HG03442 (cell line): ENCODE measurements at regions not wholly inside any gene's neighbourhood (a gene's known extent, or its start where the extent isn't known, plus 50 kb on each side); places are given as distances from the start of the nearest gene placed in this dataset.
"Not testable (repeated sequence)": the region's sequence is repeated elsewhere in the genome, so short reads cannot be mapped to it uniquely, and the experiment has no call there.

Source experiments
- ATAC-seq: cut with Tn5 transposase; IDR thresholded peaks from one replicate; pipeline ENCODE4 v1.9.1; 2021; ENCODE audit warnings: mild to moderate bottlenecking, moderate library complexity; ENCODE audit not compliant: unreplicated experiment

- no peak for ATAC-seq
These were observed 85.3 kb downstream of the FOXD2 start for GRCh38 chr1:47522935-47523834.

GRCh38 chr1:47523835-47524215 is 86.0 kb downstream of the FOXD2 start:
- no peak for ATAC-seq

- ATAC-seq: no peak
These were observed 86.4 kb downstream of the FOXD2 start for GRCh38 chr1:47524272-47524671.

GRCh38 chr1:47527653-47528272 is 89.9 kb downstream of the FOXD2 start:
- ATAC-seq: no peak

- no peak for ATAC-seq
These were observed 91.8 kb downstream of the FOXD2 start for GRCh38 chr1:47529520-47530098.

- no peak for ATAC-seq
These were observed 95.3 kb downstream of the FOXD2 start for GRCh38 chr1:47532921-47533792.

GRCh38 chr1:47533793-47534328 is 96.0 kb downstream of the FOXD2 start:
- ATAC-seq: no peak

GRCh38 chr1:47534436-47534835 is 96.6 kb downstream of the FOXD2 start:
- ATAC-seq: no peak

- no peak for ATAC-seq
These were observed 98.8 kb downstream of the FOXD2 start for GRCh38 chr1:47536646-47537118.

- ATAC-seq: no peak
These were observed 99.4 kb downstream of the FOXD2 start for GRCh38 chr1:47537268-47537667.

GRCh38 chr1:47537966-47538365 is 100.1 kb downstream of the FOXD2 start:
- ATAC-seq: no peak

- not testable (repeated sequence) for ATAC-seq
These were observed 100.7 kb downstream of the FOXD2 start for GRCh38 chr1:47538530-47538929.

GRCh38 chr1:47541705-47542104 is 103.9 kb downstream of the FOXD2 start:
- not testable (repeated sequence) for ATAC-seq

GRCh38 chr1:47543089-47543488 is 105.2 kb downstream of the FOXD2 start:
- not testable (repeated sequence) for ATAC-seq

- ATAC-seq: no peak
These were observed 108.2 kb downstream of the FOXD2 start for GRCh38 chr1:47545912-47546483.

- no peak for ATAC-seq
These were observed 110.1 kb downstream of the FOXD2 start for GRCh38 chr1:47547753-47548573.

- no peak for ATAC-seq
These were observed 110.8 kb downstream of the FOXD2 start for GRCh38 chr1:47548637-47549036.

- ATAC-seq: no peak
These were observed 111.7 kb downstream of the FOXD2 start for GRCh38 chr1:47549532-47549931.

- no peak for ATAC-seq
These were observed 113.1 kb downstream of the FOXD2 start for GRCh38 chr1:47550929-47551328.
